ENCODE measurements at regions not wholly inside any gene's neighbourhood (a gene's known extent, or its start where the extent isn't known, plus 50 kb on each side); places are given as distances from the start of the nearest gene placed in this dataset.

- TF ChIP-seq YY1 (IDR thresholded peaks at IDR 0.05; ENCODE audit: insufficient read depth, insufficient read length) = no peak
- no peak for TF ChIP-seq ZNF274 (IDR thresholded peaks at IDR 0.05; ENCODE audit: low read depth, low read length)
- no peak for TF ChIP-seq SUZ12 (IDR thresholded peaks at IDR 0.05; ENCODE audit: extremely low read depth, insufficient read depth, insufficient read length)
Observed at GRCh38 chr18:32870611-32871010, 97.8 kb upstream of the KLHL14 start.

All from NT2/D1 (cell line).